K562 (cell line): ENCODE measurements at regions not wholly inside any gene's neighbourhood (a gene's known extent, or its start where the extent isn't known, plus 50 kb on each side); places are given as distances from the start of the nearest gene placed in this dataset.

ENCODE experiments used
- EZH2 ChIP-seq: IDR thresholded peaks from 2 replicates; pipeline ENCODE4 v1.6.1; 2012; ENCODE audit warnings: low read depth, mild to moderate bottlenecking, inconsistent platforms, low read length, borderline replicate concordance
- HCFC1 ChIP-seq: IDR thresholded peaks from 2 replicates; pipeline ENCODE4 v1.6.1; 2012; ENCODE audit warnings: low read depth, low read length, improper control_type of control experiment
- HDAC6 ChIP-seq: IDR thresholded peaks from 2 replicates; pipeline ENCODE4 v1.6.1; 2012; ENCODE audit warnings: low read depth, mild to moderate bottlenecking, control low read depth, inconsistent platforms, low read length, moderate library complexity
- POLR2A ChIP-seq: fragments of 450-650 bp; conservative IDR thresholded peaks from 2 replicates; pipeline ENCODE4 v1.6.1; 2016
- POLR2AphosphoS5 ChIP-seq: IDR thresholded peaks from 2 replicates; pipeline ENCODE4 v1.6.1; 2011; ENCODE audit warnings: mild to moderate bottlenecking, low read depth, low read length, moderate library complexity; ENCODE audit not compliant: control insufficient read depth, insufficient read depth
- POLR2H ChIP-seq: IDR thresholded peaks from 2 replicates; pipeline ENCODE4 v1.6.1; 2016; ENCODE audit warnings: missing genetic modification characterization, low read depth, mild to moderate bottlenecking, control low read depth, missing compliant biosample characterization, moderate library complexity
- SIN3A ChIP-seq, 2 experiments: fragments of 150-350 bp in 1 of 2; IDR thresholded peaks; 2 replicates each; pipeline ENCODE4 v1.6.1; 2011 to 2016; ENCODE audit warnings: borderline replicate concordance in 2 of 2, low read depth in 2 of 2, low read length in 2 of 2, mild to moderate bottlenecking in 2 of 2, moderate library complexity in 2 of 2; ENCODE audit not compliant: control insufficient read depth in 1 of 2
- ZBTB1 ChIP-seq: sonication (generic); formaldehyde crosslinking; IDR thresholded peaks from 2 replicates; pipeline ENCODE4 v1.8.1; 2023; ENCODE audit warnings: missing genetic modification reagents, low read depth, mild to moderate bottlenecking, borderline replicate concordance
- ZNF589 ChIP-seq: fragments of 200-800 bp; sonication (Bioruptor generic); IDR thresholded peaks from 2 replicates; pipeline ENCODE4 v1.6.1; 2016; ENCODE audit warnings: low read depth, missing genetic modification characterization, missing compliant biosample characterization
- TF ChIP-seq, protein P1 (sequence below), 3 experiments: IDR thresholded peaks in 2 of 3; conservative IDR thresholded peaks in 1 of 3; 2 replicates each; pipeline ENCODE4 v1.5.1; 2011 to 2012; ENCODE audit warnings: low read length in 3 of 3, mild to moderate bottlenecking in 3 of 3, control low read depth in 2 of 3, improper control_type of control experiment in 1 of 3, inconsistent platforms in 1 of 3, low read depth in 1 of 3, mixed read lengths in 1 of 3, moderate library complexity in 1 of 3; ENCODE audit not compliant: insufficient read depth in 2 of 3
- TF ChIP-seq, protein P2 (sequence below): fragments of 450-650 bp; IDR thresholded peaks from 2 replicates; pipeline ENCODE4 v1.6.1; 2016; ENCODE audit warnings: borderline replicate concordance
- TF ChIP-seq, protein P3 (sequence below): fragments of 450-650 bp; IDR thresholded peaks from 2 replicates; pipeline ENCODE4 v1.6.1; 2018; ENCODE audit not compliant: partially characterized antibody

DNA sequence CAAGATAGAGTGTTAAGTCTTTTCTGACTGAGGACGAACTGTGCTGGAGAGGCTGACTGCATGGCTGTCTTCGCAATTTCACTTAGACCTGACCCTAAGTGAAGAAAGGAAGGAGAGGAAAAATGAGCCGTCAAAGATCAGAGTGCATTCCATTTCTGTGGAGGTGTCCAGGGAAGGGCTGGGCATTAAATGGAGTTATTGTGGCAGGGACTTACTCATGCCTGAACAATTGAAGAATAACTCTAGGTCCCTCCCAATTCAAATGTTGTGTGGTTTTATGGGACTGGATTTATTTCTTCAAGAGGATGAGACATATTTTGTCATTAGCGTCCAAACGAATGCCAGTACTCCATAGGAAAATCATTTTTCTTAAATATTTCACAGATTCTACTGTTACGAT, 187.3 kb upstream of the CFAP20DC start:
- no peak for TF ChIP-seq SIN3A (IDR thresholded peaks at IDR 0.05; ENCODE audit: borderline replicate concordance in 2 of 2, control insufficient read depth in 1 of 2, low read depth in 2 of 2, low read length in 2 of 2)
- no peak for TF ChIP-seq ZBTB1
- TF ChIP-seq EZH2: no peak
- no peak for TF ChIP-seq HCFC1
- TF ChIP-seq, protein P1, sequence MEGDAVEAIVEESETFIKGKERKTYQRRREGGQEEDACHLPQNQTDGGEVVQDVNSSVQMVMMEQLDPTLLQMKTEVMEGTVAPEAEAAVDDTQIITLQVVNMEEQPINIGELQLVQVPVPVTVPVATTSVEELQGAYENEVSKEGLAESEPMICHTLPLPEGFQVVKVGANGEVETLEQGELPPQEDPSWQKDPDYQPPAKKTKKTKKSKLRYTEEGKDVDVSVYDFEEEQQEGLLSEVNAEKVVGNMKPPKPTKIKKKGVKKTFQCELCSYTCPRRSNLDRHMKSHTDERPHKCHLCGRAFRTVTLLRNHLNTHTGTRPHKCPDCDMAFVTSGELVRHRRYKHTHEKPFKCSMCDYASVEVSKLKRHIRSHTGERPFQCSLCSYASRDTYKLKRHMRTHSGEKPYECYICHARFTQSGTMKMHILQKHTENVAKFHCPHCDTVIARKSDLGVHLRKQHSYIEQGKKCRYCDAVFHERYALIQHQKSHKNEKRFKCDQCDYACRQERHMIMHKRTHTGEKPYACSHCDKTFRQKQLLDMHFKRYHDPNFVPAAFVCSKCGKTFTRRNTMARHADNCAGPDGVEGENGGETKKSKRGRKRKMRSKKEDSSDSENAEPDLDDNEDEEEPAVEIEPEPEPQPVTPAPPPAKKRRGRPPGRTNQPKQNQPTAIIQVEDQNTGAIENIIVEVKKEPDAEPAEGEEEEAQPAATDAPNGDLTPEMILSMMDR (IDR thresholded peaks at IDR 0.05 in 2 of 3, conservative IDR thresholded peaks at IDR 0.05 in 1 of 3; ENCODE audit: insufficient read depth in 2 of 3, low read depth in 1 of 3, low read length in 3 of 3): no peak
- TF ChIP-seq ZNF589: no peak
- TF ChIP-seq, protein P2, sequence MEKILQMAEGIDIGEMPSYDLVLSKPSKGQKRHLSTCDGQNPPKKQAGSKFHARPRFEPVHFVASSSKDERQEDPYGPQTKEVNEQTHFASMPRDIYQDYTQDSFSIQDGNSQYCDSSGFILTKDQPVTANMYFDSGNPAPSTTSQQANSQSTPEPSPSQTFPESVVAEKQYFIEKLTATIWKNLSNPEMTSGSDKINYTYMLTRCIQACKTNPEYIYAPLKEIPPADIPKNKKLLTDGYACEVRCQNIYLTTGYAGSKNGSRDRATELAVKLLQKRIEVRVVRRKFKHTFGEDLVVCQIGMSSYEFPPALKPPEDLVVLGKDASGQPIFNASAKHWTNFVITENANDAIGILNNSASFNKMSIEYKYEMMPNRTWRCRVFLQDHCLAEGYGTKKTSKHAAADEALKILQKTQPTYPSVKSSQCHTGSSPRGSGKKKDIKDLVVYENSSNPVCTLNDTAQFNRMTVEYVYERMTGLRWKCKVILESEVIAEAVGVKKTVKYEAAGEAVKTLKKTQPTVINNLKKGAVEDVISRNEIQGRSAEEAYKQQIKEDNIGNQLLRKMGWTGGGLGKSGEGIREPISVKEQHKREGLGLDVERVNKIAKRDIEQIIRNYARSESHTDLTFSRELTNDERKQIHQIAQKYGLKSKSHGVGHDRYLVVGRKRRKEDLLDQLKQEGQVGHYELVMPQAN: no peak
- TF ChIP-seq HDAC6: no peak
- TF ChIP-seq POLR2A: no peak
- TF ChIP-seq, protein P3, sequence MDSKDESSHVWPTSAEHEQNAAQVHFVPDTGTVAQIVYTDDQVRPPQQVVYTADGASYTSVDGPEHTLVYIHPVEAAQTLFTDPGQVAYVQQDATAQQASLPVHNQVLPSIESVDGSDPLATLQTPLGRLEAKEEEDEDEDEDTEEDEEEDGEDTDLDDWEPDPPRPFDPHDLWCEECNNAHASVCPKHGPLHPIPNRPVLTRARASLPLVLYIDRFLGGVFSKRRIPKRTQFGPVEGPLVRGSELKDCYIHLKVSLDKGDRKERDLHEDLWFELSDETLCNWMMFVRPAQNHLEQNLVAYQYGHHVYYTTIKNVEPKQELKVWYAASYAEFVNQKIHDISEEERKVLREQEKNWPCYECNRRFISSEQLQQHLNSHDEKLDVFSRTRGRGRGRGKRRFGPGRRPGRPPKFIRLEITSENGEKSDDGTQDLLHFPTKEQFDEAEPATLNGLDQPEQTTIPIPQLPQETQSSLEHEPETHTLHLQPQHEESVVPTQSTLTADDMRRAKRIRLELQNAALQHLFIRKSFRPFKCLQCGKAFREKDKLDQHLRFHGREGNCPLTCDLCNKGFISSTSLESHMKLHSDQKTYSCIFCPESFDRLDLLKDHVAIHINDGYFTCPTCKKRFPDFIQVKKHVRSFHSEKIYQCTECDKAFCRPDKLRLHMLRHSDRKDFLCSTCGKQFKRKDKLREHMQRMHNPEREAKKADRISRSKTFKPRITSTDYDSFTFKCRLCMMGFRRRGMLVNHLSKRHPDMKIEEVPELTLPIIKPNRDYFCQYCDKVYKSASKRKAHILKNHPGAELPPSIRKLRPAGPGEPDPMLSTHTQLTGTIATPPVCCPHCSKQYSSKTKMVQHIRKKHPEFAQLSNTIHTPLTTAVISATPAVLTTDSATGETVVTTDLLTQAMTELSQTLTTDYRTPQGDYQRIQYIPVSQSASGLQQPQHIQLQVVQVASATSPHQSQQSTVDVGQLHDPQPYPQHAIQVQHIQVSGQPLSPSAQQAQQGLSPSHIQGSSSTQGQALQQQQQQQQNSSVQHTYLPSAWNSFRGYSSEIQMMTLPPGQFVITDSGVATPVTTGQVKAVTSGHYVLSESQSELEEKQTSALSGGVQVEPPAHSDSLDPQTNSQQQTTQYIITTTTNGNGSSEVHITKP: no peak
- TF ChIP-seq POLR2H (tag): no peak
- no peak for TF ChIP-seq POLR2AphosphoS5
